Neural crest cell (in vitro differentiated cells): ENCODE measurements at regions not wholly inside any gene's neighbourhood (a gene's known extent, or its start where the extent isn't known, plus 50 kb on each side); places are given as distances from the start of the nearest gene placed in this dataset.

Experiments
- DNase-seq: peaks from one replicate; pipeline ENCODE4 v3.0.0; 2021; ENCODE audit warnings: low read depth, mixed read lengths, low spot score
- H3K27ac Mint-ChIP-seq: one replicate; pipeline ENCODE4 v1.8.0; 2021; ENCODE audit warnings: mild to moderate bottlenecking, mixed read lengths; ENCODE audit not compliant: unreplicated experiment
- H3K27me3 Mint-ChIP-seq: 2 replicates; pipeline ENCODE4 v1.8.0; 2021; ENCODE audit warnings: low read depth, mild to moderate bottlenecking, mixed read lengths
- H3K36me3 Mint-ChIP-seq: 2 replicates; pipeline ENCODE4 v1.8.0; 2021; ENCODE audit warnings: low read depth, mild to moderate bottlenecking, mixed read lengths
- H3K4me1 Mint-ChIP-seq: 2 replicates; pipeline ENCODE4 v1.8.0; 2021; ENCODE audit warnings: mixed read lengths
- H3K4me3 Mint-ChIP-seq: one replicate; pipeline ENCODE4 v1.8.0; 2021; ENCODE audit warnings: mild to moderate bottlenecking, mixed read lengths
- H3K9me3 Mint-ChIP-seq: 2 replicates; pipeline ENCODE4 v1.8.0; 2021; ENCODE audit warnings: mixed read lengths
- TF ChIP-seq, protein P1 (sequence below): fragments of 200-600 bp; sonication (generic); conservative IDR thresholded peaks from 2 replicates; pipeline ENCODE4 v1.5.0; 2021; ENCODE audit warnings: antibody characterized with exemption, mild to moderate bottlenecking

DNA sequence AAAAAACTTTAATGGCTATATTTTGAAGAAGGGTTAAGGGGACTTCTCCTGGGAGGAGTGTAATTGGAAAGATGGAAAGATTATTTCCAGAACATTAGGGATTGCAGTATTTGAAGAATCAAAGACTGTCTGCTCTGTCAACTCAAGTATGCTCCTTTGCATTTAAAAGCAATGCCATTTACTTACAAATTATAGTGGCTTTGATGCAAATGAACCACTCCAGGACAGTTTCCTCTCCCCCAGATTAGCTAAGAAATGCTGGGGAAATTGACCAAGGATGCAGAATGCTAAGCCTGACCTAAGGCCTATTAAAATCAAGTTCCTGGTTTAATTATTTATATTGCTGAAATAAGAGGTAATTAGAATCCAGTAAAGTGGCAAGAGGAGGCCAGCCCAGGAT, 110.5 kb upstream of the CAMK1G start:
- H3K27ac Mint-ChIP-seq: no peak overlapping the region
- no peak overlapping the region for H3K4me3 Mint-ChIP-seq
- DNase-seq: no peak
- peaks cover 7% of the 10 kb centered on the region for H3K9me3 Mint-ChIP-seq
- H3K36me3 Mint-ChIP-seq: no peaks in the 10 kb centered on the region
- H3K27me3 Mint-ChIP-seq: no peaks in the 10 kb centered on the region
- no peaks in the 10 kb centered on the region for H3K4me1 Mint-ChIP-seq
- TF ChIP-seq, protein P1, sequence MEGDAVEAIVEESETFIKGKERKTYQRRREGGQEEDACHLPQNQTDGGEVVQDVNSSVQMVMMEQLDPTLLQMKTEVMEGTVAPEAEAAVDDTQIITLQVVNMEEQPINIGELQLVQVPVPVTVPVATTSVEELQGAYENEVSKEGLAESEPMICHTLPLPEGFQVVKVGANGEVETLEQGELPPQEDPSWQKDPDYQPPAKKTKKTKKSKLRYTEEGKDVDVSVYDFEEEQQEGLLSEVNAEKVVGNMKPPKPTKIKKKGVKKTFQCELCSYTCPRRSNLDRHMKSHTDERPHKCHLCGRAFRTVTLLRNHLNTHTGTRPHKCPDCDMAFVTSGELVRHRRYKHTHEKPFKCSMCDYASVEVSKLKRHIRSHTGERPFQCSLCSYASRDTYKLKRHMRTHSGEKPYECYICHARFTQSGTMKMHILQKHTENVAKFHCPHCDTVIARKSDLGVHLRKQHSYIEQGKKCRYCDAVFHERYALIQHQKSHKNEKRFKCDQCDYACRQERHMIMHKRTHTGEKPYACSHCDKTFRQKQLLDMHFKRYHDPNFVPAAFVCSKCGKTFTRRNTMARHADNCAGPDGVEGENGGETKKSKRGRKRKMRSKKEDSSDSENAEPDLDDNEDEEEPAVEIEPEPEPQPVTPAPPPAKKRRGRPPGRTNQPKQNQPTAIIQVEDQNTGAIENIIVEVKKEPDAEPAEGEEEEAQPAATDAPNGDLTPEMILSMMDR: no peak

DNA sequence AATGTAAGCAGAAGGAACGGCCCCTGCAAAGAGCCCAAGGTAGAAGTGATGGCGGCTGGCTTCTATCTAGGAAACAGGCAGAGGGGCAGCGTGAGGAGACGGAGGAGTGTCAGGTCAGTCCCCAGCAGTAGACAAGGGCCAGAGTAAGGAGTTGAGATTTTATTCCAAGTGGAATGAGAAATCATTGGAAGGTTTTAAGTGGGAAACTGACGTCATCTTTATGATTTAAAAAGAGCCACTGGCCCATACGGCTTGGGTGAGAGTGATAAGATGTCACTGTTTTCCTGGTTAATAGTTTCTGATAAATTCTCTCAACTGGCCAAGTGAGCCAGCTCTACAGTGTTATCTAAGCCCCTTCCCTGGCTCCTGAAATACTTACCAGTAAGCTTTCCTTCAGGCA, 103.2 kb upstream of the CAMK1G start:
- H3K27ac Mint-ChIP-seq: no peak overlapping the region
- no peak for DNase-seq
- H3K36me3 Mint-ChIP-seq: no peaks in the 10 kb centered on the region
- TF ChIP-seq, protein P1: no peak
- H3K9me3 Mint-ChIP-seq: peaks cover 2% of the 10 kb centered on the region
- H3K27me3 Mint-ChIP-seq: no peaks in the 10 kb centered on the region
- H3K4me1 Mint-ChIP-seq: no peaks in the 10 kb centered on the region
- H3K4me3 Mint-ChIP-seq: no peak overlapping the region

DNA sequence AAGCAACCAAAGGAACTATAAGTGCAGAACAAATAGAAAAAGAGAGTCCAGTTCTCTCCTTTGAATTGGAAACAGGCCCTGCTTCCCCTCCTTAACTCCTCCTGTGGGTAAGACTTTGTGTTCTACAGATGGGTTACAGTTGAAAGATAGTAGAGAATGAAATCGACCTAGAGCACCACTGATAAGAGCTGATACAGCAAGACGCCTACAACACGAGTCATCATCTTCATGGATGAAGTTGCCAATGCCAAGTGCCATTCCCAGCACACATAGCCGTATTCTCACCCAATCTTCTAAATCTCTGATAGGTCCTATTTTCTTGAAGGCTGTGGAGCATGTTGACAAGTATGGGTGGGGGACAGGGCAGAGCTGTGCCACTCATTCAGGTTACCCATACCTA, 99.8 kb upstream of the CAMK1G start:
- Mint-ChIP-seq H3K9me3 (no peaks in the 10 kb centered on the region), H3K27me3 (no peaks in the 10 kb centered on the region), H3K36me3 (no peaks in the 10 kb centered on the region), H3K27ac (no peak overlapping the region), H3K4me1 (no peaks in the 10 kb centered on the region), H3K4me3 (no peak overlapping the region)
- no peak for DNase-seq
- TF ChIP-seq, protein P1: no peak

DNA sequence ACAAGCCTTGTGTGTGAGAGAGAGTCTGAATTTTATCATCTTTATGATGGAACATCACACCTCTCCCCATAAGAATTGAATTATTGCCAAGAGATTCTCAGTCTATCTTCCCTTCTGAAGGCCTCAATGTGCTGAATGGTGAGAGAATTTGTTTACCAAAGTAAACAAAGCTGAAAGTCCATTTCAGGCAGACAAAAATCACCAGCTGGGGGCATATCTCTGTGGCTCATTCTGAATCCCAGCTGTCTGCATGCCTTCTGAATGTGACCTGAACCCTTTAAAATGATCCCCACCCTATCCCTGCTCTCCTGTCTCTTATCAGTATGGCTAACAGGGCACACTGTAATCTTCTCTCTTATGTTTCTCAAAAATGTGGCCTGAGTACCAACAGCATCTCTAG, 99.1 kb upstream of the CAMK1G start:
- H3K27ac Mint-ChIP-seq: no peak overlapping the region
- H3K4me1 Mint-ChIP-seq: no peaks in the 10 kb centered on the region
- H3K27me3 Mint-ChIP-seq: no peaks in the 10 kb centered on the region
- TF ChIP-seq, protein P1: no peak
- no peak overlapping the region for H3K4me3 Mint-ChIP-seq
- H3K36me3 Mint-ChIP-seq: no peaks in the 10 kb centered on the region
- no peaks in the 10 kb centered on the region for H3K9me3 Mint-ChIP-seq
- DNase-seq: no peak

DNA sequence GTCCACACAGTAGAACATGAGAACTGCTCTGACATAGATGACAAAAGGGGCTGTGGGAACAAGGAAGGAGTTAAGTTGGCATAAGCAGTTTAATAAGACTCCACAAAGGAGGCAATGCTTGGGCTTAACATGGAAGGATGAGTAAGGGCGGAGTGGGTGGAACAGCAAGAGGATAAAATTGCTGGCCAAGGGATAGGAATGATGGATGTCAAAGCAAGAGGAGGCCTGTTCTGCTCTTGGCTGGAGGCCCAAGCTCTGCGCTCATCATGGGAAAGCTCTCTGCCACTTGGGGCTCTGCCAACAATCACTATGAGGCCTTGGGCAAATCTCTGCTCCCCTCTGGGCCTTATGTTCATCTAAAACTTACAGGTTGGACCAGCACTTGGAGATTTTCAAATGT, 98.3 kb upstream of the CAMK1G start:
- Mint-ChIP-seq H3K4me1 (no peaks in the 10 kb centered on the region), H3K27me3 (no peaks in the 10 kb centered on the region), H3K9me3 (no peaks in the 10 kb centered on the region), H3K27ac (no peak overlapping the region), H3K36me3 (no peaks in the 10 kb centered on the region), H3K4me3 (no peak overlapping the region)
- TF ChIP-seq, protein P1: no peak
- DNase-seq: no peak

DNA sequence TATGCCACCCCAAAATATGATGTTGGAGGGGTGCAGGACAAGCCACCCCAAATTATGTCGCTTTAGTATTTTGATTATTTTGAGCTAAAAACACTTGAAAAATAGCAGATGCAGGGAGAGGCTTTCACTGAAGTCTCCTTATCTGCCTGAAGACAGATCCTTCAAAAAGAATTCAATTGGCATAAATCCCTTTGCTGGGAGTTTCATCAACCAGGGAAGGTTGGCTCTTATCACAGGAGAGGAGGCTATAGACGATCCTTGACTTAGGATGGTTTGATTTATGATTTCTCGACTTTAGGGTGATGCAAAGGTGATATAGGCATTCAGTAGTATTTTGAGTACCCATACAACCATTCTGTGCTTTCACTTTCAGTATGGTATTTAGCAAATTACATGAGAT, 97.8 kb upstream of the CAMK1G start:
- Mint-ChIP-seq H3K9me3 (no peaks in the 10 kb centered on the region), H3K27me3 (no peaks in the 10 kb centered on the region), H3K27ac (no peak overlapping the region), H3K4me3 (no peak overlapping the region), H3K4me1 (no peaks in the 10 kb centered on the region), H3K36me3 (no peaks in the 10 kb centered on the region)
- no peak for DNase-seq
- TF ChIP-seq, protein P1: no peak
